Epithelial cell of esophagus (primary cell): ENCODE measurements at regions not wholly inside any gene's neighbourhood (a gene's known extent, or its start where the extent isn't known, plus 50 kb on each side); places are given as distances from the start of the nearest gene placed in this dataset.

Source experiments
- DNase-seq: peaks from one replicate; pipeline ENCODE4 v3.0.0; 2010; ENCODE audit warnings: low read depth
- H3K4me3 ChIP-seq: 2 replicates; pipeline ENCODE4 v1.5.1; 2011; ENCODE audit warnings: mild to moderate bottlenecking, low read length, control low read depth
- TF ChIP-seq, protein P1 (sequence below): IDR thresholded peaks from 2 replicates; pipeline ENCODE4 v1.5.1; 2011; ENCODE audit warnings: low read depth, mild to moderate bottlenecking, low read length, control low read depth, inconsistent platforms; ENCODE audit not compliant: insufficient read depth; ENCODE audit errors: missing control alignments

DNA sequence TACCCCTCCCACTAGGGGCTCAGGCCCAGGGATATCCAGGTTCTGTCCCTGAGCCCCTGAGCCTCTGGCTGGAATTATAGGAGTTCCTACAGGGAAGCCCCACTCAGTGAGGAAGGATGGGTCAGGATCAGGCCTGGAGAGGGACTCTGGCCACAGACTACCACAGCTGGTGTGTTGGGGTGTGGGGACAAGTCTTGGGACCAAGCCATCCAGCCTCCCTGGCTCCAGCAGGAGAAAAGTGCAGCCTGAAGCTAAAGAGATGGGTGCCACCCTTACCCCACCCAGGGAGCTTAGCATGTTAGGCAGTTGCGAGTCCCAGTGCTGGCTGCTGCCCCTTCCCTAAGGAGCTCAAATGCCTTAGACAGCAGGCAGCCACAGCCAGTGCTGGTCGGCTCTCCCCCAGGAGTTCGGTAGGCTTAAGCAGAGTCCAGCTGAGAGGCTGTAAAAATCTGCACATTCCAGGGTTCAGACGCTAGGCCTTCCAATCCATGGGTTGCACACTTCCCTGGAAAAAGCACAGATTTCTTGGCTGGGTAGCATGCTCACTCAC lies 96.2 kb upstream of the CYYR1 start:
- TF ChIP-seq, protein P1, sequence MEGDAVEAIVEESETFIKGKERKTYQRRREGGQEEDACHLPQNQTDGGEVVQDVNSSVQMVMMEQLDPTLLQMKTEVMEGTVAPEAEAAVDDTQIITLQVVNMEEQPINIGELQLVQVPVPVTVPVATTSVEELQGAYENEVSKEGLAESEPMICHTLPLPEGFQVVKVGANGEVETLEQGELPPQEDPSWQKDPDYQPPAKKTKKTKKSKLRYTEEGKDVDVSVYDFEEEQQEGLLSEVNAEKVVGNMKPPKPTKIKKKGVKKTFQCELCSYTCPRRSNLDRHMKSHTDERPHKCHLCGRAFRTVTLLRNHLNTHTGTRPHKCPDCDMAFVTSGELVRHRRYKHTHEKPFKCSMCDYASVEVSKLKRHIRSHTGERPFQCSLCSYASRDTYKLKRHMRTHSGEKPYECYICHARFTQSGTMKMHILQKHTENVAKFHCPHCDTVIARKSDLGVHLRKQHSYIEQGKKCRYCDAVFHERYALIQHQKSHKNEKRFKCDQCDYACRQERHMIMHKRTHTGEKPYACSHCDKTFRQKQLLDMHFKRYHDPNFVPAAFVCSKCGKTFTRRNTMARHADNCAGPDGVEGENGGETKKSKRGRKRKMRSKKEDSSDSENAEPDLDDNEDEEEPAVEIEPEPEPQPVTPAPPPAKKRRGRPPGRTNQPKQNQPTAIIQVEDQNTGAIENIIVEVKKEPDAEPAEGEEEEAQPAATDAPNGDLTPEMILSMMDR, result no peak
- no peak for DNase-seq
- H3K4me3 ChIP-seq, result no peak overlapping the region

DNA sequence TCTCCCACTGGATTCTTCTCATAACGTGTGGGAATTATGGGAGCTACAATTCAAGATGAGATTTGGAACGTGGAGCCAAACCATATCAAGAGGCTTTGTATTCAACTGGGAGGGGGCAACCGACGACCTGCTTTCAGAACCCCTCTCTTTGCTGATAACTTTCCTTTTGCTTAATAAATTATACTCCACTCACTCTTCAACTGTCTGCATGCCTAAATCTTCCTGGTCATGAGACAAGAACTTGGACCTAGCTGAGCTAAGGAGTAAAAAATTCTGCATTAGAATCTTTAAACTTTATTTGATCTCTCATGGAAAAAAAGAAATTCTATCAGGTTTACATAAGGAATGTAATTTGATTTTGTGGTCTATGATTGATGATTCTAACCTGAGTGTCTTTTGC lies 86.7 kb upstream of the CYYR1 start:
- DNase-seq, result no peak
- TF ChIP-seq, protein P1, result no peak
- no peak overlapping the region for H3K4me3 ChIP-seq

DNA sequence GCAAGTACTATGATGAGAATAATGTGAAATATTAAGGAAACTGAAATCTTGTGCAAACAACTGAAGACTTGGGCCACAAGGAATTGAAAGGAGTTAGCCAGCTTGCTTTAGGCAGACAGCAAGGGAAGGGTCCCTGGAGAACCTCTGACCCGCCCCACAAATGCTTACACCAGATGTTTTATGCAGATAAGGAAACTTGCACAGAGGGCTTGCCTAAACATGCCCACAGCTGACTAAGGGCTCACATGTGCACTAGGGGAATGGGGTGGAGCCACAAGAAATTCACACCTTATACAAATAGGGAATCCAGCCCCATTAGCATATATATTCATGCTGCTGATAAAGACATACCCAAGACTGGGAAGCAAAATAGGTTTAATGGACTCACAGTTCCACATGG lies 86.1 kb upstream of the CYYR1 start:
- no peak overlapping the region for H3K4me3 ChIP-seq
- DNase-seq, result peak; percentile 81
- TF ChIP-seq, protein P1, result no peak

DNA sequence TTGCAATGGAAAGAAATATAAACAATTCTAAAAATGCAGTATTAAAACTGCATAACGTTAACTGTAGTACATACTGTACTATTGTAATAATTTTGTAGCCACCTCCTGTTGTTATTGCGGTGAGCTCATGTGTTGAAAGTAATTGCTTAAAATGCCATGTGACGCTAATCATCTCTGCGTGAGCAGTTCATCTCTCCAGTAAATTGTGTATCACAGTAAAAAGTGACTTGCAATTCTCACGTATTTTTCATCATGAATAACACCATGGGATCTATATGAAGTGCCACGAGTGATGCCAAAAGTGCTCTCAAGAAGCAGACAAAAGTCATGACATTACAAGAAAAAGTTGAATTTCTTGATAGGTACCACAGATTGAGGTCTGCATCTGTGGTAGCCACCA lies 82.4 kb upstream of the CYYR1 start:
- no peak overlapping the region for H3K4me3 ChIP-seq
- DNase-seq, result no peak
- TF ChIP-seq, protein P1, result no peak

DNA sequence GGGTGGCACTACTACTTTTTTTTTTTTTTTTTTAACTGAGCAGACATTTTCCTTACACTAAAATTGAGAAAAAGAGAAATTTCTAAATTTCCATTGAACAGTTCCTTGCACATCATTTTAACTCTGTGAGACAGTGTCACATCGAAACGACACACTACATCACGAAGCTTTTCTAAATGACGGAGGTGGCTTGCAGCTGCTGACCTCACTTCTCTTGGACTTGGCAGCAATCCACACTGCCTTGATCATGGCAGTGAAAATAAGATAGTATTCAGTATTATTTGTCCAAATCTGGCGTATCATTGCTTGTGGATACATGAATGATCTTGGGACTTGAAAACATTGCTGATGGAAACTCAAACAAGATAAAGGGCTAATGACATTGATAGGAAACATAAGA lies 80.3 kb upstream of the CYYR1 start:
- no peak overlapping the region for H3K4me3 ChIP-seq
- TF ChIP-seq, protein P1, result no peak
- no peak for DNase-seq

DNA sequence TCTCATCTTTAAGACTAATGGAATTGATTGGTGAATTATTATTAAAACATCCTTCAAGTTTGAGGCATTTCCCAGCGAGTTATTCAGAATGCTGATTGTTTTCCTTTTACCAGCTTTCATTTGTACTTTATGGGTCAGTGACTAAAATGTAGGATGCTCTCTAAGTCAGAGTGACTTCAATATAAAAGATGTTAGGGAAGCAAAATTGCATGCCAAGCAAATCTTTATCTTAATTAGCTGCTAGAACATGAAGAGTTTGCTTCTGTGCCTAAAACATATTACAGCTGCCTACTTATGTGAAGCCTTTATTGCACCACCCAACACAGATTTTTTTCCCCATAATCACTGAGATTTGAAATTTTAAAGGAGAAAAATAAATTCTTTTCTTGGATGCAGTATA lies 79.8 kb upstream of the CYYR1 start:
- TF ChIP-seq, protein P1, result no peak
- no peak overlapping the region for H3K4me3 ChIP-seq
- DNase-seq, result no peak

DNA sequence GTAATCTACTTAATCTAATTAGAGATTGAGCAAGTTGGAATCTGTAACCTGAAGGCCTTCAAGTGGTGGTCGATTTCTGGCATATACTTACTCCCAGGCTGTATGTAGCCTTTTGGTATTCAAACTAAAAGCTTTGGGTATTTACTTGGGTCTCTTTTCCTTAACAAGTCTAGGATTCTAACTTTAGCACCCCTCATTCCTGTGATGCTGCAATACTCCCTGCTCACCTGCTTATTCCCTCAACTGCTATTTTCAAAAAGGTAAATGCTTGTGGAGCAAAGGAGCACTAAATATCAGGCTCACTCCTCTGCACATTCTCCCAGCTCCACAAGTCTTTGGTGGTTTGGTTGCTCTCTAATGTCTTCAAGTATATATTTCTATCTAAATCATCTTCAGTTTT lies 68.0 kb upstream of the CYYR1 start:
- H3K4me3 ChIP-seq, result no peak overlapping the region
- TF ChIP-seq, protein P1, result no peak
- DNase-seq, result no peak
